Thyroid gland (tissue), 4 donors: ENCODE measurements at regions not wholly inside any gene's neighbourhood (a gene's known extent, or its start where the extent isn't known, plus 50 kb on each side); places are given as distances from the start of the nearest gene placed in this dataset.
A peak's percentile ranks its signal among the peaks of the same experiment; 100 is the strongest.

Experiments used
- DNase-seq, 2 donors: peaks; one replicate each; pipeline ENCODE4 v3.0.0-alpha.2; 2019
- H3K27ac ChIP-seq, 3 donors: fragments of 200-600 bp; sonication (generic); 1 replicate in 2 of 3; 2 replicates in 1 of 3; pipeline ENCODE4 v1.5.1; 2016 to 2019; ENCODE audit warnings: mild to moderate bottlenecking in 1 of 3, moderate library complexity in 1 of 3
- H3K27me3 ChIP-seq: fragments of 200-600 bp; sonication (generic); one replicate; pipeline ENCODE4 v1.5.1; 2019
- H3K36me3 ChIP-seq, 2 donors: fragments of 200-600 bp; sonication (generic); one replicate each; pipeline ENCODE4 v1.5.1; 2016 to 2019
- H3K4me1 ChIP-seq, 2 donors: fragments of 200-600 bp; sonication (generic); one replicate each; pipeline ENCODE4 v1.5.1; 2017 to 2019
- H3K4me3 ChIP-seq, 3 donors: fragments of 200-600 bp; sonication (generic); replicated peaks in 1 of 3; 1 replicate in 2 of 3; 2 replicates in 1 of 3; pipeline ENCODE4 v1.5.1; 2016; ENCODE audit warnings: mild to moderate bottlenecking in 1 of 3
- H3K9me3 ChIP-seq: fragments of 200-600 bp; sonication (generic); one replicate; pipeline ENCODE4 v1.5.1; 2017
- CTCF ChIP-seq, 6 experiments: fragments of 200-600 bp in 3 of 6; fragments of 450-650 bp in 3 of 6; sonication (generic) in 3 of 6; IDR thresholded peaks; one replicate each; pipeline ENCODE4 v1.5.1; 2016 to 2019; ENCODE audit warnings: antibody characterized with exemption in 6 of 6, mild to moderate bottlenecking in 2 of 6, inconsistent platforms in 1 of 6, moderate library complexity in 1 of 6
- POLR2A ChIP-seq, 2 donors: fragments of 450-650 bp; IDR thresholded peaks; one replicate each; pipeline ENCODE4 v1.6.1; 2017; ENCODE audit warnings: antibody characterized with exemption in 2 of 2, mild to moderate bottlenecking in 2 of 2, moderate library complexity in 1 of 2
- WGBS, 2 donors: methylation state at CpG; one replicate each; pipeline ENCODE4 v1.1.5; 2017; 5-methylcytosine and 5-hydroxymethylcytosine counted together
- intact Hi-C: fragments of 100-400 bp; cut with DNase I; formaldehyde crosslinking; loops from one replicate; pipeline ENCODE4 v1.15.1; 2023

GRCh38 chr5:74541381-74541781 lies 99.1 kb downstream of the ENC1 start:
- H3K9me3 ChIP-seq: no peaks in the 10 kb centered on the region
- TF ChIP-seq CTCF (IDR thresholded peaks at IDR 0.05) (no peak), POLR2A (IDR thresholded peaks at IDR 0.05) (no peak)
- no peaks in the 10 kb centered on the region for H3K36me3 ChIP-seq
- H3K4me1 ChIP-seq: peaks cover 0 to 5% of the 10 kb centered on the region in 2 donors
- no peak overlapping the region for H3K4me3 ChIP-seq
- 78% methylated on average over 1 of the region's 1 CpG for WGBS, 2 donors
- no peak overlapping the region for H3K27ac ChIP-seq
- no peaks in the 10 kb centered on the region for H3K27me3 ChIP-seq
- intact Hi-C loops: no loop called here
- no peak for DNase-seq

GRCh38 chr5:74540622-74541021 lies 99.9 kb downstream of the ENC1 start:
- no peak overlapping the region for H3K4me3 ChIP-seq
- no peak overlapping the region for H3K27ac ChIP-seq
- H3K36me3 ChIP-seq: no peaks in the 10 kb centered on the region
- 83 to 86% methylated on average over 1 of the region's 1 CpG for WGBS, 2 donors
- H3K4me1 ChIP-seq: peaks cover 0 to 5% of the 10 kb centered on the region in 2 donors
- TF ChIP-seq POLR2A (IDR thresholded peaks at IDR 0.05): no peak
- no peak for TF ChIP-seq CTCF (IDR thresholded peaks at IDR 0.05)
- intact Hi-C loops: no loop called here
- H3K9me3 ChIP-seq: no peaks in the 10 kb centered on the region
- DNase-seq: no peak
- no peaks in the 10 kb centered on the region for H3K27me3 ChIP-seq

GRCh38 chr5:74539986-74540385 lies 100.5 kb downstream of the ENC1 start:
- 58 to 82% methylated on average over 7 of the region's 7 CpGs for WGBS, 2 donors
- no peak overlapping the region for H3K4me3 ChIP-seq
- no peak overlapping the region for H3K27ac ChIP-seq
- H3K36me3 ChIP-seq: no peaks in the 10 kb centered on the region
- H3K9me3 ChIP-seq: no peaks in the 10 kb centered on the region
- H3K27me3 ChIP-seq: no peaks in the 10 kb centered on the region
- no peak for DNase-seq
- peaks cover 0 to 5% of the 10 kb centered on the region in 2 donors for H3K4me1 ChIP-seq
- TF ChIP-seq POLR2A (IDR thresholded peaks at IDR 0.05): no peak
- no peak for TF ChIP-seq CTCF (IDR thresholded peaks at IDR 0.05)
- intact Hi-C loops: no loop called here

- DNase-seq: peak; percentile 23 to 30
- WGBS, 2 donors: 27 to 72% methylated on average over 3 of the region's 3 CpGs
Observed at GRCh38 chr5:74538206-74538661, 102.3 kb downstream of the ENC1 start.

GRCh38 chr5:74536658-74537057 lies 103.9 kb downstream of the ENC1 start:
- WGBS, 2 donors: 89% methylated on average over 1 of the region's 1 CpG
- DNase-seq: no peak

More at GRCh38 chr5:74538206-74538661, 102.3 kb downstream of the ENC1 start:
- Histone ChIP-seq H3K4me1 (peaks cover 0 to 3% of the 10 kb centered on the region in 2 donors), H3K9me3 (no peaks in the 10 kb centered on the region), H3K27me3 (no peaks in the 10 kb centered on the region), H3K4me3 (no peak overlapping the region), H3K36me3 (no peaks in the 10 kb centered on the region), H3K27ac (no peak overlapping the region)
- TF ChIP-seq CTCF (IDR thresholded peaks at IDR 0.05): no peak
- no peak for TF ChIP-seq POLR2A (IDR thresholded peaks at IDR 0.05)
- intact Hi-C loops: no loop called here

More at GRCh38 chr5:74536658-74537057, 103.9 kb downstream of the ENC1 start:
- TF ChIP-seq CTCF (IDR thresholded peaks at IDR 0.05): no peak
- TF ChIP-seq POLR2A (IDR thresholded peaks at IDR 0.05): no peak
- Histone ChIP-seq H3K36me3 (no peaks in the 10 kb centered on the region), H3K4me3 (no peak overlapping the region), H3K4me1 (no peaks in the 10 kb centered on the region), H3K27ac (no peak overlapping the region), H3K27me3 (no peaks in the 10 kb centered on the region), H3K9me3 (no peaks in the 10 kb centered on the region)
- intact Hi-C loops: no loop called here
